K562 (cell line): ENCODE measurements at regions not wholly inside any gene's neighbourhood (a gene's known extent, or its start where the extent isn't known, plus 50 kb on each side); places are given as distances from the start of the nearest gene placed in this dataset.

Experiments
- COPS2 ChIP-seq: fragments of 450-650 bp; conservative IDR thresholded peaks from 2 replicates; pipeline ENCODE4 v1.6.1; 2016; ENCODE audit warnings: mild to moderate bottlenecking, moderate library complexity
- CTCF ChIP-seq, 3 experiments: IDR thresholded peaks in 2 of 3; conservative IDR thresholded peaks in 1 of 3; 2 replicates each; pipeline ENCODE4 v1.5.1; 2011 to 2012; ENCODE audit warnings: low read length in 3 of 3, mild to moderate bottlenecking in 3 of 3, control low read depth in 2 of 3, improper control_type of control experiment in 1 of 3, inconsistent platforms in 1 of 3, low read depth in 1 of 3, mixed read lengths in 1 of 3, moderate library complexity in 1 of 3; ENCODE audit not compliant: insufficient read depth in 2 of 3
- JUND ChIP-seq, 2 experiments: IDR thresholded peaks; 2 replicates in 1 of 2; 3 replicates in 1 of 2; pipeline ENCODE4 v1.6.1; 2011; ENCODE audit warnings: borderline replicate concordance in 2 of 2, low read depth in 2 of 2, low read length in 2 of 2, improper control_type of control experiment in 1 of 2, missing biosample characterization in 1 of 2, missing genetic modification characterization in 1 of 2, missing genetic modification reagents in 1 of 2
- PPARD ChIP-seq: fragments of 250-450 bp; sonication (Bioruptor Pico); IDR thresholded peaks from 2 replicates; pipeline ENCODE4 v1.8.0; 2022; ENCODE audit warnings: inconsistent platforms, mild to moderate bottlenecking, moderate library complexity
- RBFOX2 ChIP-seq: fragments of 200-400 bp; formaldehyde crosslinking; IDR thresholded peaks from 2 replicates; pipeline ENCODE4 v1.6.1; 2017; ENCODE audit warnings: low read depth, mild to moderate bottlenecking, low read length, moderate library complexity
- SMARCB1 ChIP-seq: IDR thresholded peaks from 2 replicates; pipeline ENCODE4 v1.6.1; 2011; ENCODE audit warnings: improper control_type of control experiment, low read depth; ENCODE audit not compliant: insufficient read length
- TBP ChIP-seq: optimal IDR thresholded peaks from 2 replicates; pipeline ENCODE3; 2011; ENCODE audit warnings: low read depth, low read length, improper control_type of control experiment
- ZBTB40 ChIP-seq, 2 experiments: fragments of 450-650 bp in 1 of 2; sonication (generic) in 1 of 2; formaldehyde crosslinking in 1 of 2; IDR thresholded peaks; 2 replicates each; pipeline versions ENCODE4 v1.7.1 to v1.9.0; 2016 to 2022; ENCODE audit warnings: inconsistent platforms in 1 of 2, mild to moderate bottlenecking in 1 of 2, missing genetic modification reagents in 1 of 2

GRCh38 chr3:182636646-182637045 is 156.7 kb upstream of the ATP11B start (continued):
- TF ChIP-seq CTCF (IDR thresholded peaks at IDR 0.05 in 2 of 3, conservative IDR thresholded peaks at IDR 0.05 in 1 of 3; ENCODE audit: insufficient read depth in 2 of 3, low read depth in 1 of 3, low read length in 3 of 3) (no peak), RBFOX2 (no peak), JUND (IDR thresholded peaks at IDR 0.05; ENCODE audit: borderline replicate concordance, low read depth, low read length) (no peak), JUND (tag; IDR thresholded peaks at IDR 0.05; ENCODE audit: borderline replicate concordance, low read depth, low read length) (no peak), ZBTB40 (IDR thresholded peaks at IDR 0.05) (no peak), ZBTB40 (CRISPR knock-in tag; IDR thresholded peaks at IDR 0.05) (no peak), TBP (no peak), SMARCB1 (no peak), PPARD (no peak), COPS2 (no peak)
